ENCODE measurements at regions not wholly inside any gene's neighbourhood (a gene's known extent, or its start where the extent isn't known, plus 50 kb on each side); places are given as distances from the start of the nearest gene placed in this dataset.

DNA sequence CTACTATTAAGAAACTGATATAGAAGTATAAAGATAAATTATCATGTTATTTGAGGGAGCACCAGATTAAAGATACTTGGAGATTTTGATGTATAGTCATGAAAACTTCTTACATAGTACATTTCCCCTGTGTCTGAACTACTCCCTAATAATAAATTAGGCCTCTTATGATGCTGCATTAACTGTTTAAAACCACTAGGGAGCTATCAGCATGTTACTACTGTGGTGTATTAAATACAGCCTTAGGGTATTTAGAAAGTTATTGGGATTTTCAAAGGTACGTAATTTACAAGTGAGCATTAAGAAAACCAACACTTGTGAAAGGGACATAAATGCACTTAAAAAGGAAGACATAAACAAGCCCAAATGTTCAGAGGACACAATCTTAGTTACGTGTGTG lies 714.0 kb downstream of the EPHA4 start:
- no peak for DNase-seq (ENCODE audit: low read depth)

DNA sequence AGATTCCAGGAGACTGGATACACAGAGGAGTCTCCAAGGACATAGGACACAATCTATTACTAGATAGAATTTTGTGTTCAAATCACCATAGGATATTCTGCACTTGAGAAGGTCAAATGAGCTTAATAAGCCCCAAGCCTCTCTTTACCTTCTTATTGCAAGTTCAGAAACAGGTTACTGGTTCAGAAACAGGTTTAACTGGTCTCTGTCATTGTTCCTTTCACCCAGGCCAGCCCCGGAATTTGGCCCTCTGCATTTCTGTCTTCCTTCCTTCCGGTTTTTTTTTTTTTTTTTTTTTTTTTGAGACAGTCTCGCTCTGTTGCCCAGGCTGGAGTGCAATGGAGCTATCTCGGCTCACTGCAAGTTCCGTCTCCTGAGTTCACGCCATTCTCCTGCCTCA lies 700.2 kb downstream of the EPHA4 start:
- DNase-seq (ENCODE audit: low read depth): no peak

DNA sequence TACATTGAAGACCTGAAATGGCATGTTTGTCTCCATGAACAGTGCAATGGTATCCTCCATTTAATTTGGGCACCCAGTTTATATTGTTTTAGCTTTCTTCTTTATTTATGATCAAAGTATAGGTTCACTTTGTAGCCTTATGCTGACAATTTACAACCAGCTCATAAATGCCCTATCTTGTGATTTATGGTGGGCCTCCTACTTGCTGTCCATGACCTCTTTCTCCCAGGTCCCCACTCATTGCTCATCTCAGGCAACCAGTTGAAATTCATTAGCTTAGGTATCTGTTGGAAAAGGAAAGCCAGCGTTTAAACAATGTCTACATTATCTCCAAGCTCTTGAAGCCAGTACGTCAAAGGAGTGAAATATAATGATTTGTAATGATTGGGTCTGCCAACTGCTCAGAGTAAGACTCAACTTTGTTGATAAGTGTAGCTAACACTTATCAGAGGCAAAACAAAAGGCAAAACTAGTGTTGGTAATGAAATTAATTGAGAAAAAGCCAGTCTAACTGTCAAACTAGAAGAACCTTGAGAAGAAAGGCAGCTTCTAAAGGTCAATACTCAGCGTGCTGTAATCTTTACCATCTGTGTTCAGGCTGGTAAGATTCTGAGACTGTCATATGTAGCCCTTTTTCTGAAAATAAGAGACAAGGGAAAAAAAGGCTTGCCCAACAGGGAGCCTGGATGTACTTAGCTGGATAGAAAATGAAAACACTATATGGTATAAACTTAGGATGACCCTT lies 695.9 kb downstream of the EPHA4 start:
- no peak for DNase-seq (ENCODE audit: low read depth)

DNA sequence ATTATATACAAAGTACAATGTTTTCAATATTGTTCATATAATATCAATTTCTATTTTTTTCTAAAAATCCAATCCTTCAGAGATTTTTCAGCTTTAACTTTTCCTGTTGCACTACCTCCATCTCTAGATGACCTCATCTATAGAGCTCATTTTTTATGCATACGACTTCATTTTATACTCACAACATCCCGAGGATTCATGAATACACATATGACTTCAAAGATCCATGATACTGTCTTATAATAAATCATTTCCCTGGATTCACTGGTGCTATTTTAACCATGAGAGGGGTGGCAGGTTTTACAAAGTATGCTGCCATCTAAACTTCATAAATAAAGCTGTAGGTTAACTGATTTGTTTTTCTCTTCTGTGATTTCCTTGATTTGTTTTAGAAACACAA lies 694.6 kb downstream of the EPHA4 start:
- no peak for DNase-seq (ENCODE audit: low read depth)

DNA sequence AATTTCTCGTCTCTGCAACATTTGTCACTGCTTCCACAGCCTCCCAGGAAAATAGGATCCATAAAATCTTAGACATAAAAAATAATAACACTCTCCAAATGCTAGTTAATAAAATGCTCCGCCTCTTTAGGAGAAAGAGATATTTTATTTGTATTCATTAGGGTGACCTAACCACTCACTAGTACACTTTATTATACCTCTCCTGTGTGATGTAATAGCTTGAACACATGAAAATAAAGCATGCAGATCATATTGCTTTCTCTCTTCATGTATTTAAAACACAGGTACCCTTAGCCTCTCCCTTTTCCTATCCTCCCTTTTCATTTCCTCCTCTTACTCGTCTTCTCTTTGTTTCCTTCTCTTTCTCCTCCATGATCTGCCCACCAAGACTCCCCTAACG lies 694.2 kb downstream of the EPHA4 start:
- no peak for DNase-seq (ENCODE audit: low read depth)

DNA sequence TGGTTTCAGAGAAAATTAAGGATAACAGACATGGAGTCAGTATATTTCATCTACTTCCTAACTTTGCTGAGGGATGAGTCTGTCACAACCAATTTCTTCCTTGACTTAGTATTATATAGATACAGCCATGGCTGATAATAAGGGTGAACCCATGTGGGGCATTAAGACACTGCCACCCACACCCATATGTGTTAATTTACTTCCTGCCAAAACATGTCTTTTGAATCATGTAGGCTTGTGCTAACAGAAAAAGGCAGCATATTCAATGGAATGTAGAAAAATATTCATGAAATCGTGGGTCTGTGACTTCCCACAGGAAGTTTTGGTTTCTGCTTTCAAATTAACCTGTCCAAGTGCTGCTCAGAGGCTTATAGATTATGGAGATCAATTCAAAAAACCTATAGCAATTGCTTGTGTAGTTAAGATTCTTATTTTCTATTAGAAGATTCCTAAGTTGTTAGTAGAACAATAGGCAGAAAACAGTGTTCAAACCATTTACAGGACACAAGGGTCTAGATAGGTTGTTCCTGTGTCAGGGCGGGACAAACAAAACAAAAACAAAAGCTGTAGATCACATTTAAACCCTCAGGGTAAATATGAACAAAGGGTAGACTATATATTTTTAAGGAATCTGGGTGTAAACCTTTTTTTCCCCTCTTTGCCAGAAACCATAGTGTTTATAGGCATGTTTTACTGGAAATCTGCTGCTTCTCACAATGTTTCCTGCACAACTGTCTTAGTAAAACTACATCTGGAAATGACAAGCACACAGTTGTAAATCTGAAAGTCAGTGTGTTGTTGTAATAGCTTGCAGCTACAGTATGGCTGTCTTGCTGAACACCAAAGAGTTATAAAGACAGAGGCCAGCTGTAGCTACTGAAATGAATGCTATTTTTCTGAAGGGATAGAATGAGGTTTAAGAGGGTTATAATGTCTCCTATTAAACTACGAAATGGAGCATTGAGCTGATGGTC lies 691.2 kb downstream of the EPHA4 start:
- no peak for DNase-seq (ENCODE audit: low read depth)

DNA sequence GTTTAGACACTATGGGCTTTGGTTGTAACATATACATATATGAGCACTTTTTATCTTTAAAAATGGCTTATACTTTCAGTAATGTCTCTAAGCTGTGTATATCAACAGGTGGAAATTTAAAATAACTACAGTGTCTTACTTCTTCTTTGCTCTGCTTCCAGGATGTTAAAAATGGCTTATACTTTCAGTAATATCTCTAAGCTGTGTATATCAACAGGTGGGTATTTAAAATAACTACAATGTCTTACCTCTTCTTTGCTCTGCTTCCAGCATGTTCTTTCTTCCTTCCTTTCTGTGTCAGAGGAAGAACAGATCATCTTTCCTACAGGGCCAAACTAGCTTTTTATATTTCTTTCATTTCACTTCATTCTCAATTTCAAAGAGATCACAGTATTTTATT lies 689.6 kb downstream of the EPHA4 start:
- DNase-seq (ENCODE audit: low read depth): no peak

DNA sequence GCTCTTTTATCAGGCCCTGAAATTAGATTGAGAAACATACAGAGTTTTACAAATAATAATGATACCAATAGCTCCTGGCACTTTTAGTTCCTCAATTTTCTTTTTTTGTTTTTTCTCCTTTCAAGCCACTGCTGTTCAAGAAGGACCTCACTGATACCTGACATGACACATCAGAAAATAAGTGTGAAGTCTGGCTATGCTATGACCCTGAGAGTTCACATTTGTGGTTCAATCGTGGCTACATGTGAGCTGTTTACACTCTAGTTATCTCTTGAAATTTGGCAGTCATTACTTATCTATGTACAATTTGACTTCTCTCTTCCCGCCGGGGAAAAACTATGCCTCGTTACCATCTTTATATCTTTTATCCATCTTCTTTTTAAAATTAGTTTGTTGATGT lies 686.5 kb downstream of the EPHA4 start:
- DNase-seq (ENCODE audit: low read depth): no peak

DNA sequence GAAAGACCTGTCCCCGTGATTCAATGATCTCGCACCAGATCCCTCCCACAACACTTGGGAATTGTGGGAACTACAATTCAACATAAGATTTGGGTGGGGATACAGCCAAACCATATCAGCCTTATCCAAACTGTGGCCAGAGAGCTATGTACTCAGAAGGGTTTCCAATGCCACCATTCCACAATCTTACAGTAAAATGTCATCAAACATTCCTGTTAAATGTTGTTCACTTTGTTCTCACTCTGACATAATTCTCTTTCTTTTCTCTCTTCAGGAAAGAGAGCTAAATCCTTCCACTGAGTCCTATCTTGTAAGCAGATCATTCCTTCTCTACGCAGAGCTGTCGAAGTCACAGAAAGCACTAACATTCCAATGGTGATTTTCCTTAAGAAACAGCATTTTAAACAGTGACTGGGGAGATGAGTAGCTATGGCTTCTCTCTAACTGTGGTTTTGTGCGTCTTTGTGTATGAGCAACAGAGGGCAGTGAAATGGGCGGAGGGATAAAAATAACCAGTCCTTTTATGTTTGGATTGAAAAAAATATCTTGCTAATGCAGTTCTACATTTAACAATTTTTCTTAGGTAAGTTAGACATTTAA lies 684.7 kb downstream of the EPHA4 start:
- no peak for DNase-seq (ENCODE audit: low read depth)

DNA sequence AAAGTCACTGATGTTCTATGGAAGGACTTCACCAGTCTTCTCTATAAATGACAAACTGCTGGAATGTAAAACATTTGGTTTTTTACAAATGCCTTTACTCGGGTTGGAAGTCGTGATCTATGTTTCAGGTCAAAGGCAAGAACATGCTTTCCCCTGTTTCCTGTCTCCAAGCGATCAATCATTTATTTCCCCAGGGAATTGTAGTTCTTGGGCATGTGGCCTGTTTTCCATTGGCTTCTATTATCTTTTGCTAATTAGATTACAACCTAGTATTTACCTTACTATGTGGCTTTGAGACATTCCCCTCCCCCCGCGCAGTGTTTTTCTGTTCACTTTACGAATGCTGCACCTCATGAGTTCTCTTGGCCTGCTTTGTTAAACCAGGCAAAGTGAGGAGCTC lies 684.2 kb downstream of the EPHA4 start:
- no peak for DNase-seq (ENCODE audit: low read depth)

DNA sequence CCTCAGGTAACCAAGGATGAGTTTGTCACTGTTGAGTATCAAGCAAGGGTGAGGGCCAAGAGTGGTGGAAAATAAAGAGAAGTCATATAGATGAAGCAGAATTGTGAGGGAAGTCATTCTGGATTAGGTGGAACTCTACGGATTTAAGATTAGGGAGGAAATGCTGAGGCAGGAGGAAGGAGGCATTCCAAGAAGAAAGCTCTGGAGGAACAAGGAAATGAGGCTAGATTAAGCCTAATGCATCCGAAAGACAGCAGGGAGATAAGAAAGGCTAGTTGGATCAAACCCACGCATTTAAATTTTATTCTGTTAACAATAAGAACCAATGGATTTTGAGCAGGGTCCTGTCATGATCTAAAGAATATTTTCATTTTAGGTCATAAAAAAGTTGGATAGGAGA lies 681.2 kb downstream of the EPHA4 start:
- DNase-seq (ENCODE audit: low read depth): no peak

DNA sequence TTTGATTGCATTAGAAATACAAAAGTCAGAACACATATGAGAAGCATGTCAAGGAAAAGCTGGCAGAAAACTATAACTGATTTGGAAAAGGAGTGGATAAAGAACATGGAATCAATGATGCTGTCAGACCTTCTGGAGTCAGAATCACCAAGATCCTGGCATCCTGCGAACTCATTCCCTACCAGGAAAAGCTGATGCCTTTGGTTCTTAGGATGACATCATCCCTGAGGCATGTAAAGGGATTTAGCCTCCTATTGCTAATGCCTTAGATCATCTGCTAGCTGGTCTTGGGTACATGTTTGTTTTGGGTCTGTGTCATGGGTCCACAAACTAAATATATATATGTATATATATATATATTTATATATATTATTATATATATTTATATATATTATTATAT lies 680.7 kb downstream of the EPHA4 start:
- DNase-seq (ENCODE audit: low read depth): no peak

DNA sequence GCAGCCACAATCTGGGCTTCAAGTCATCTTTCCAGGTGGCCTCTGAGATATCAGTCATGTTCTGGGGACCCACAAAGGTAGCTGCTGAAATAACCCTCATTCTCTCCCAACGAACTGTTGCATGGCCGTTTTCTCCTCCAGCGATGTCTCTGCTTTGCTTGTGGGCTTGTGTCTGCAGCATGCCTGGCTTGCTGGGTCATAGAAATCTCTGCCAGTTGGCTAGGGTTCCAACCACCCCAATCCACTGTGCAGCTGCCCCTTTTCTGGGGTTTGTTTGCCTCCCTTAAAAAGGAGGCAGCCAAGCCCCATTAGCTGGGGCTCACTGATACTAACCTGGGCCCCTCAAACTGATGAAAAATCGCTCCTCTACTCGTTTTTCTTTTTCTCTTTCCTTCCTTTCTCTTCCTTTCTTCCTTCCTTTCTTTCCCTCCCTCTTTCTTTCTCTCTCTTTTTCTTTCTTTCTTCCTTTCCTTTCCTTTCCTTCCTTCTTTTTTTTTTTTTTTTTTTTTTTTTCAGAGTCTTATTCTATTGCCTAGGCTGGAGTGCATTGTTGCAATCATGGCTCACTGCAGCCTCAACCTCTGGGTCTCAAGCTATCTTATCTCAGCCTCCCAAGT lies 680.0 kb downstream of the EPHA4 start:
- DNase-seq (ENCODE audit: low read depth): no peak

DNA sequence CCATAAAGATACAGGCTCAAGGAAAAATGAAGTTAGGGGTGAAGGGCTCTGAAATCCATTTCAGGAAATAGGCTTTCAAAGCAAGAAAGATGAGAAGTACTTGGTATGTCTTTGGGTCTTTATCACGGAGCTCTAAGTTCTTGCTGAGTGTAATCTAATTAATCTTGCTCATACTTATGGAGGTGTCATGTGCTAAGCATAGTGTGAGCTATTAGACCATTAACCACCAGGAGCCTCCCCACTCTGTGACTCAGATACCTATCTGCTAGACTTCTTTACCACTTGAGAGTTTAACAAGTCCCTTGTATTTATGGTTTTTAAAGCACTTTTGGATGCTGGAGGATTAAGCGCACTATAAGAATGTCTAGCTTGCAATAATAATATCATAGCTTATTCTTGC lies 678.7 kb downstream of the EPHA4 start:
- no peak for DNase-seq (ENCODE audit: low read depth)

DNA sequence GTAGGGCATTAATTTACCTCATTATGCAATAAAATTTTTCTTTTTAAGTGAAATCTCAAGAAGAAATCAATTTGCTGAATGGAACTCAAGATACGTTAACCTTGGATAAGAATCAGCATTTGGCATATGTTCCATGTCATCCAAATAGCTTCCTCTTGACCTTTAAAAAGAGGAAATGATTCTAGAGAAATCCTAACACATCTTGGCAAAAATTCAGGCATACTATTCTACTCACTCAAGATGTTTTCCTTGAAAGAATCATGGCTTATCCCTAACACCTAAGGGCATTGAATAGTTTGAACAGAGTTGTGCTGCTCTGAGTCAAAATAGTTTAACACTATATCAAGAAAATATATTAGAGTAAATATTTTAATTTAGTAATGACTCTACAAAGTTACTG lies 678.0 kb downstream of the EPHA4 start:
- no peak for DNase-seq (ENCODE audit: low read depth)

DNA sequence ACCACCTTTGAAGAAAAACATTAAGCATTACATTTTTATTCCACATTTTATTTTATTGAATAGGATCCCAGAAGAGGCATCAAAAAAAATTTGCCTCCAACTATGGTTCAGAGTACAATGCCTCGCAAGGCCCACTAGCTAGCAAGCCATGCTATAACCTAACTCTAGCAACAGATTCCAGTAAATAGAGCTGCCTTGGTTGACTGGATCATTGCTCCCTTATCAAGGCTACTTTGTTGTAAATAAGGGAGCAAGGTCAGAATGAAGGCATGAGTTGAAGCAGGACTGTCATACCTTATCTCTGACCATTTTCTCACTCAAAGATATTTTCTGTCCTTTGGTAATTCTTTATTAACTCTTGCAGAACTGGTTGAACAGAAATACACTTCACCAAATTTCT lies 672.6 kb downstream of the EPHA4 start:
- DNase-seq (ENCODE audit: low read depth): no peak

DNA sequence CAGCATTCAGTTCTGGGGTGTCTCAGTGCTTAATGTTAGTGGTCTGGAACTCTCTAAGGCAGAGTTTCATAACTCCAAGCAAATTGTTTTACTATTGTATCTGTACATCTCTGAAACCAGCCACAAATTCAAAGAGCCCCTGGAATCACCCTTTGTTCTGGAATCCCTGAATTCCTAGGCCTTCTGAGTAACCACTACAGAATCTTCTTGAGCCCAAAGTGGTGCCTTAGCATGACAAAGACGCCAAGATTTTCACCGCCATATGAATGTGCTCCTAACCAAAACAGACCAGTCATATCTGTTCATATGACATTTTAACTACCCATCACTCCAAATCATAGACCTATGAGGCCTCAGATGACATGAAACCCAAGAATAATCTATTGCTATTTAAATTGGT lies 668.1 kb downstream of the EPHA4 start:
- DNase-seq (ENCODE audit: low read depth): no peak

DNA sequence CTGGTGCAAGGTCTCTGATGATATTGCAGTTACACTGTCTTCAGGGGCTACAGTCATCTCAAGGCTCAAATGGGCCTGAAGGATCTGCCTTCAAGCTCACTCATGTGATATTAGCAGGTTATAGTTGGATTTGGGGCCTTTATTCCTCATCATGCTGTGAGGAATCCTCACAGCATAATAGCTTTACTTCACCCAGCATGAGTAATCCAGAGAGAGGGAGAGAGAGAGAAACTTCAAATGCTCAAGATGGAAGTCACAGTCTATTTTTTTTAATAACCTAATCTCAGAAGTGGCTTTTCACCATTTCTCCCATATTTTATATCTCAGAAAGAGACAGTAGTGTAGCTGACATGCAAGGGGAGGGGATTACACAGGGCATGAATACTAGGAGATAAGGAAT lies 658.7 kb downstream of the EPHA4 start:
- no peak for DNase-seq (ENCODE audit: low read depth)

DNA sequence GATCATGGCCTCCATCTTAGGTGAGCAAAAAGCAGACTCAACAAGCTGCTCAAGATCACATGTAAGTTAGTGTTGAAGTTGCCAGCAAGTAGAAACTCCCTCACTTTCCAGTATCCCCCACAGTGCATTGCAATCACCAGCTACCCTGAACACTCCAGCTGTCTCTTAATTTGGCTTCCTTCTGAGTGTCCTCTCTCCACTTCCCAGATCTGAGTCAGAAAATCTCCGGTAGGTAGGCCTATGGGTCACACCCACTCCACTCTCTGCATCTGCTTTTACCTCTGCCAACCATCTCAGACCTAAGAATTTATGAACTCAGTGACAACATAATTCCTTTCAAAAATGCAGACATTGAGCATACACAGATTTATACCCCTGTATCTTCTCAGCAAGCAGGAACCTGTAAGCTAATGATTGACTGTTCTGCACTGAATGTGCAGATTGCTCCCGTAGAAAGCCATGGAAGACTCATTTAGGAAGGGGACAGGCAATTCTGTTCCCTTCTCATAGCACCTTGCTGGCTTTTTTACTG lies 656.9 kb downstream of the EPHA4 start:
- no peak for DNase-seq (ENCODE audit: low read depth)

DNA sequence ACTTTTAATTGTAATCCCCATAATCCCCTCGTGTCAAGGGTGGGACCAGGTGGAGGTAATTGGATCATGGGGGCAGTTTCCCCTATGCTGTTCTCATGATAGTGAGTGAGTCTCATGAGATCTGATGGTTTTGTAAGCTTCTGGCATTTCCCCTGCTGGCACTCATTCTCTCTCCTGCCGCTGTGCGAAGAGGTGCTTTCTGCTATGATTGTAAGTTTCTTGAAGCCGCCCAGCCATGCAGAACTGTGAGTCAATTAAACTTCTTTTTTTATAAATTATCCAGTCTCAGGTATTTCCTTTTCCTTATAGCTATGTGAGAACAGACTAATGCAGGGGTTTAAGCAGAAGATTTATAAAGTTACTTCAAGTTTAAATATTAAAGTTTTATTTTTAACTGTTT lies 655.2 kb downstream of the EPHA4 start:
- no peak for DNase-seq (ENCODE audit: low read depth)

DNA sequence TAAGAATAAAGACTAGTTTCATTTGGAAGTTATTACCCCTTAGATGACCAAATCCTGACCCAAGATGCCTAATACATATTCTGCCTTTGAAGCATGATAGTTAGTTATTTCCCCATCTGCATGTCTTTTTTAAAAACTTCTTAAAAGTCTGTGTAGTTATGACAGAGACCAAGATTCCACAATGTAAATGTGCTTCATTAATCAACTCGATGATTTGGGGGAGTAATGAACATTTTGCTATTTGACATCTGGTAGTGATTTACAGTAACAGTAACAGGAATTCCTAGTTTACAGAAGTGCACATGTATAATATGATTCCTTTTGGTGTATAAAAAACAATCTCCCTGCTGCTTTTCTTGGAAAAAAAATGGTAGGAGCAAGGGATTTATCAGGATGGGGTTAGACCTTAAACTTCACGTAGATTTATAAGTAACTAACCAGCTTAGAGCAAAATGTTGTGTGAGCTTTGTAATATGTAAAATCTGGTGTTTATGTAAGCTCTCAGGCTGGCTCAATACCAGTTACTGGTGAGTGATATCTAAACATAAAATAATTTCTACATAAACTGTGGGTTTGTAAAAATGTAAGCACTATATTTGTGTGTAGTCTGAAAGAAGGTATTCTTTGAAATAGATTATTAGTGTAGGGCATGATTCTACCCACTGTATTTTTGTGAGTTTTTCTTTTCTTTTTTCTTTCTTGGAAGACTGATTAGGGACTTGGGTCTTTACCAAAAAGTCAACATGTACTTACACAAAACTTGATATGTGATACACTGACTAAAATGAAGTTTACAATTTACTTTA lies 641.6 kb downstream of the EPHA4 start:
- no peak for DNase-seq (ENCODE audit: low read depth)
